ENCODE measurements at regions not wholly inside any gene's neighbourhood (a gene's known extent, or its start where the extent isn't known, plus 50 kb on each side); places are given as distances from the start of the nearest gene placed in this dataset.

- no peak for DNase-seq (ENCODE audit: low read depth in 2 of 2)
These were observed 411.7 kb downstream of the NPIPA7 start for GRCh38 chr16:16790597-16790996.

- no peak for DNase-seq (ENCODE audit: low read depth in 2 of 2)
These were observed 412.1 kb downstream of the NPIPA7 start for GRCh38 chr16:16791051-16791450.

- DNase-seq (ENCODE audit: low read depth in 2 of 2): no peak
These were observed 418.3 kb downstream of the NPIPA7 start for GRCh38 chr16:16797239-16797638.

GRCh38 chr16:16798504-16798903 lies 419.6 kb downstream of the NPIPA7 start:
- DNase-seq (ENCODE audit: low read depth in 2 of 2): no peak

GRCh38 chr16:16805809-16806208 lies 426.9 kb downstream of the NPIPA7 start:
- DNase-seq (ENCODE audit: low read depth in 2 of 2): no peak

GRCh38 chr16:16815641-16816040 lies 436.7 kb downstream of the NPIPA7 start:
- no peak for DNase-seq (ENCODE audit: low read depth in 2 of 2)

GRCh38 chr16:16817196-16817595 lies 438.3 kb downstream of the NPIPA7 start:
- DNase-seq (ENCODE audit: low read depth in 2 of 2): no peak

- no peak for DNase-seq (ENCODE audit: low read depth in 2 of 2)
These were observed 442.3 kb downstream of the NPIPA7 start for GRCh38 chr16:16821261-16821660.

GRCh38 chr16:16828913-16829398 lies 450.0 kb downstream of the NPIPA7 start:
- DNase-seq (ENCODE audit: low read depth in 2 of 2): no peak

- no peak for DNase-seq (ENCODE audit: low read depth in 2 of 2)
These were observed 451.5 kb downstream of the NPIPA7 start for GRCh38 chr16:16830401-16830800.

- no peak for DNase-seq (ENCODE audit: low read depth in 2 of 2)
These were observed 452.0 kb downstream of the NPIPA7 start for GRCh38 chr16:16830973-16831372.

GRCh38 chr16:16833165-16833564 lies 454.2 kb downstream of the NPIPA7 start:
- DNase-seq (ENCODE audit: low read depth in 2 of 2): no peak

GRCh38 chr16:16850274-16850673 lies 471.3 kb downstream of the NPIPA7 start:
- no peak for DNase-seq (ENCODE audit: low read depth in 2 of 2)

- no peak for DNase-seq (ENCODE audit: low read depth in 2 of 2)
These were observed 478.1 kb downstream of the NPIPA7 start for GRCh38 chr16:16857012-16857411.

GRCh38 chr16:16857603-16858283 lies 478.8 kb downstream of the NPIPA7 start:
- no peak for DNase-seq (ENCODE audit: low read depth in 2 of 2)

- DNase-seq (ENCODE audit: low read depth in 2 of 2): peak; percentile 8 to 20
These were observed 482.6 kb downstream of the NPIPA7 start for GRCh38 chr16:16861546-16861945.

- DNase-seq (ENCODE audit: low read depth in 2 of 2): no peak
These were observed 484.7 kb downstream of the NPIPA7 start for GRCh38 chr16:16863672-16864071.

- DNase-seq (ENCODE audit: low read depth in 2 of 2): no peak
These were observed 485.6 kb downstream of the NPIPA7 start for GRCh38 chr16:16864536-16864935.

GRCh38 chr16:16865374-16865773 lies 486.4 kb downstream of the NPIPA7 start:
- no peak for DNase-seq (ENCODE audit: low read depth in 2 of 2)

GRCh38 chr16:16867973-16868372 lies 489.0 kb downstream of the NPIPA7 start:
- DNase-seq (ENCODE audit: low read depth in 2 of 2): no peak

- DNase-seq (ENCODE audit: low read depth in 2 of 2): no peak
These were observed 489.8 kb downstream of the NPIPA7 start for GRCh38 chr16:16868727-16869126.

GRCh38 chr16:16869746-16870145 lies 490.8 kb downstream of the NPIPA7 start:
- no peak for DNase-seq (ENCODE audit: low read depth in 2 of 2)

- no peak for DNase-seq (ENCODE audit: low read depth in 2 of 2)
These were observed 492.3 kb downstream of the NPIPA7 start for GRCh38 chr16:16871196-16871595.

- DNase-seq (ENCODE audit: low read depth in 2 of 2): no peak
These were observed 498.1 kb downstream of the NPIPA7 start for GRCh38 chr16:16877061-16877460.
